Breast epithelium (tissue), 4 donors: ENCODE measurements at regions not wholly inside any gene's neighbourhood (a gene's known extent, or its start where the extent isn't known, plus 50 kb on each side); places are given as distances from the start of the nearest gene placed in this dataset.
A peak's percentile ranks its signal among the peaks of the same experiment; 100 is the strongest.

Experiments used
- DNase-seq, 2 donors: peaks; one replicate each; pipeline ENCODE4 v3.0.0-alpha.2; 2019; ENCODE audit warnings: low spot score in 2 of 2
- H3K27ac ChIP-seq, 2 donors: fragments of 200-600 bp; sonication (generic) in 1 of 2; one replicate each; pipeline ENCODE4 v1.5.1; 2016 to 2019; ENCODE audit warnings: mild to moderate bottlenecking in 1 of 2
- H3K27me3 ChIP-seq, 2 donors: fragments of 200-600 bp; sonication (generic) in 1 of 2; one replicate each; pipeline versions ENCODE4 v1.5.1 to v1.6.0; 2017 to 2019; ENCODE audit warnings: control low read depth in 1 of 2, mild to moderate bottlenecking in 1 of 2
- H3K36me3 ChIP-seq: fragments of 200-600 bp; one replicate; pipeline ENCODE4 v1.5.1; 2019
- H3K4me1 ChIP-seq, 2 donors: fragments of 200-600 bp; sonication (generic); one replicate each; pipeline ENCODE4 v1.5.1; 2016 to 2019; ENCODE audit warnings: control low read depth in 1 of 2
- H3K4me3 ChIP-seq, 3 donors: fragments of 200-600 bp; sonication (generic); 1 replicate in 2 of 3; 2 replicates in 1 of 3; pipeline ENCODE4 v1.5.1; 2016 to 2019; ENCODE audit warnings: mild to moderate bottlenecking in 3 of 3, moderate library complexity in 2 of 3
- H3K9me3 ChIP-seq, 2 donors: fragments of 200-600 bp; sonication (generic) in 1 of 2; one replicate each; pipeline ENCODE4 v1.5.1; 2016 to 2019; ENCODE audit warnings: control low read depth in 1 of 2
- CTCF ChIP-seq, 3 donors: fragments of 450-650 bp; IDR thresholded peaks; one replicate each; pipeline ENCODE4 v1.5.1; 2016 to 2017; ENCODE audit warnings: antibody characterized with exemption in 3 of 3, mild to moderate bottlenecking in 3 of 3, moderate library complexity in 3 of 3
- POLR2A ChIP-seq: fragments of 450-650 bp; IDR thresholded peaks from one replicate; pipeline ENCODE4 v1.6.1; 2016; ENCODE audit warnings: antibody characterized with exemption, mild to moderate bottlenecking, moderate library complexity
- POLR2AphosphoS5 ChIP-seq, 3 donors: sonication (generic); formaldehyde crosslinking; IDR thresholded peaks; one replicate each; pipeline ENCODE4 v1.6.1; 2017; ENCODE audit warnings: antibody characterized with exemption in 3 of 3
- intact Hi-C: fragments of 100-400 bp; cut with DNase I; formaldehyde crosslinking; loops from one replicate; pipeline ENCODE4 v1.15.1; 2023; ENCODE audit warnings: low total_unique reads

GRCh38 chr16:54647216-54647615 lies 283.4 kb upstream of the IRX5 start:
- intact Hi-C loops = no loop called here
- Histone ChIP-seq H3K27me3 (no peaks in the 10 kb centered on the region), H3K4me1 (peaks cover 0 to 4% of the 10 kb centered on the region in 2 donors), H3K27ac (peak overlapping the region; percentile 90 to 92), H3K9me3 (no peaks in the 10 kb centered on the region), H3K36me3 (no peaks in the 10 kb centered on the region), H3K4me3 (no peak overlapping the region)
- peak in 1 of 3 donors; percentile 18 for TF ChIP-seq POLR2AphosphoS5 (IDR thresholded peaks at IDR 0.05)
- no peak for TF ChIP-seq CTCF (IDR thresholded peaks at IDR 0.05)
- peak in 1 of 2 donors; percentile 91 for DNase-seq

- H3K36me3 ChIP-seq = no peaks in the 10 kb centered on the region
- TF ChIP-seq CTCF (IDR thresholded peaks at IDR 0.05) (no peak), POLR2AphosphoS5 (IDR thresholded peaks at IDR 0.05) (no peak)
- peaks cover 0 to 4% of the 10 kb centered on the region in 2 donors for H3K4me1 ChIP-seq
- DNase-seq = no peak
- H3K27ac ChIP-seq = peak overlapping the region; percentile 27 to 78
- no peaks in the 10 kb centered on the region for H3K27me3 ChIP-seq
- intact Hi-C loops = no loop called here
- H3K4me3 ChIP-seq = no peak overlapping the region
- no peaks in the 10 kb centered on the region for H3K9me3 ChIP-seq
Observed at GRCh38 chr16:54645345-54645744, 285.3 kb upstream of the IRX5 start.

- no peak for DNase-seq
- Histone ChIP-seq H3K9me3 (no peaks in the 10 kb centered on the region), H3K36me3 (no peaks in the 10 kb centered on the region), H3K27ac (peak overlapping the region in 1 of 2 donors; percentile 45), H3K4me3 (no peak overlapping the region), H3K4me1 (no peaks in the 10 kb centered on the region), H3K27me3 (no peaks in the 10 kb centered on the region)
- TF ChIP-seq CTCF (IDR thresholded peaks at IDR 0.05) = no peak
- no peak for TF ChIP-seq POLR2AphosphoS5 (IDR thresholded peaks at IDR 0.05)
- no peak for TF ChIP-seq POLR2A
- intact Hi-C loops = no loop called here
Observed at GRCh38 chr16:54636221-54636793, 294.4 kb upstream of the IRX5 start.

- H3K27ac ChIP-seq = peak overlapping the region; percentile 40 to 58
Observed at GRCh38 chr16:54633943-54634362, 296.7 kb upstream of the IRX5 start.

More at GRCh38 chr16:54633943-54634362, 296.7 kb upstream of the IRX5 start:
- intact Hi-C loops = no loop called here
- TF ChIP-seq POLR2AphosphoS5 (IDR thresholded peaks at IDR 0.05) (no peak), CTCF (IDR thresholded peaks at IDR 0.05) (peak in 2 of 3 donors; percentile 35 to 75), POLR2A (no peak)
- H3K9me3 ChIP-seq = no peaks in the 10 kb centered on the region
- no peaks in the 10 kb centered on the region for H3K36me3 ChIP-seq
- H3K4me1 ChIP-seq = no peaks in the 10 kb centered on the region
- H3K4me3 ChIP-seq = no peak overlapping the region
- no peaks in the 10 kb centered on the region for H3K27me3 ChIP-seq
- DNase-seq = no peak
